ENCODE measurements at regions not wholly inside any gene's neighbourhood (a gene's known extent, or its start where the extent isn't known, plus 50 kb on each side); places are given as distances from the start of the nearest gene placed in this dataset.

DNA sequence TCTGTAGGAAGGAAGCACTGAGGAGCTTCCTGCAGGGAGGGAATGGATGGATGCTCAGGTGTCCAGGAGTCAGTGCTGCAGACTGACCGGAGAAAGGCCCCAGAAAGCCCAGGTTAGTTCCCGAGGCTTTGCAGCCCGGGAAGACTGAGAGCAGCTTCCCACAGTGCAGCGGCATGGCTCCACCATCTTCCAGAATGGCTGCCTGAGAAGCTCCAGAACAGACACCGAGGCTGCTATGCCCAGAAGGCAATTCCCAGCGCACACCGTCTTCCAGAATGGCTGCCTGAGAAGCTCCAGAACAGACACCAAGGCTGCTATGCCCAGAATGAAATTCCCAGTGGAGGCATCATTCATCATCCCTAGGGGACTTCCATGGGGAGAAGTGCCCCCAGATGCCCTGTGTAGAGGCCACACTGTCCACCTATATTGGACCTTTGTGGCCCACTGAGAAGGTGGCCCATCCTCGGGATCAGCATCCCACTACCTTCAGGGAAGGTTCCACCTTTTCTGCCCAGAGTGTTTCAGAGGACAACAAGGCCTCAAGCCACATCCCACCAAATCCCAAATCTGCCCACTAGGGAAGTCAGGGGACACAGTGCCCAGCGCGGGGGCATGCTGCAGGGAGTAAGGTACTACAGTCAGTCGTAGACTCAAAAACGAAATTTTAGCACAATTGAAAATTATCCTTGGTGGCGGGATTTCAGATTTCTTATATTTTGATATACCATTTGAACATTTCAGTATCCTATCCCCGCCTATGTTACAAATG is 80.5 kb downstream of the KCNF1 start:
- Histone ChIP-seq H2BK15ac (ENCODE audit: low read depth, low read length) (no peak overlapping the region), H3K18ac (ENCODE audit: low read depth, low read length) (no peak overlapping the region), H3K9me3 (ENCODE audit: control insufficient read depth, insufficient read depth, low read length) (no peaks in the 10 kb centered on the region; the same call in 1 of the 2 replicates), H4K91ac (ENCODE audit: insufficient read depth, low read depth, low read length) (no peak overlapping the region), H3K36me3 (ENCODE audit: control insufficient read depth, insufficient read depth, low read length) (no peaks in the 10 kb centered on the region), H4K5ac (ENCODE audit: low read depth, low read length) (no peak overlapping the region), H2BK5ac (ENCODE audit: low read depth, low read length, poor library complexity, severe bottlenecking) (no peak overlapping the region), H3K27ac (ENCODE audit: insufficient read depth, low read length) (no peak overlapping the region), H3K4me2 (ENCODE audit: low read depth, low read length) (no peak overlapping the region), H3K23ac (ENCODE audit: low read depth, low read length) (no peak overlapping the region), H2AFZ (replicated peaks; ENCODE audit: low read length, poor library complexity) (no peak overlapping the region), H2BK120ac (ENCODE audit: low read depth, low read length) (no peak overlapping the region), H3K27me3 (ENCODE audit: control insufficient read depth, insufficient read depth, low read length) (peaks cover 6% of the 10 kb centered on the region), H3K4me1 (ENCODE audit: control insufficient read depth, insufficient read depth, low read length) (no peaks in the 10 kb centered on the region), H3K14ac (replicated peaks; ENCODE audit: low read depth, low read length) (no peak overlapping the region), H3K4me3 (ENCODE audit: insufficient read depth, low read depth, low read length) (no peak overlapping the region), H3K4ac (ENCODE audit: low read depth, low read length) (no peak overlapping the region), H3K9ac (ENCODE audit: low read depth, low read length) (no peak overlapping the region), H2AK5ac (ENCODE audit: low read depth, low read length) (no peak overlapping the region), H3K56ac (ENCODE audit: extremely low read depth, insufficient read depth, low read length) (no peak overlapping the region), H3K9me1 (ENCODE audit: insufficient read depth, low read length) (no peaks in the 10 kb centered on the region), H4K8ac (ENCODE audit: low read depth in 2 of 2, low read length in 2 of 2) (no peak overlapping the region), H2AK9ac (replicated peaks; ENCODE audit: low read depth, low read length, poor library complexity) (no peak overlapping the region), H2BK20ac (ENCODE audit: low read depth, low read length) (no peak overlapping the region), H3K79me1 (ENCODE audit: low read depth in 1 of 2, low read length in 2 of 2) (no peaks in the 10 kb centered on the region), H4K20me1 (ENCODE audit: insufficient read depth, low read length) (no peaks in the 10 kb centered on the region)
- ChIA-PET CTCF (interaction anchor here (0.5 to 0.6 kb wide), 2 partner anchors 18 to 129 kb away, joined by 3 read pairs; no protein-coding TSS in a partner anchor), POLR2A (ENCODE audit: unreplicated experiment) (no interaction called here)
- ATAC-seq (ENCODE audit: low read depth) = no peak
- no TSS peak for BruUV-seq (replicated peaks)
- in situ Hi-C loops (cut with MboI; ENCODE audit: low sequenced_read_pairs) = no loop called here
- WGBS, 2 experiments (ENCODE audit: extremely low coverage in 2 of 2, insufficient read length in 1 of 2) = 77% methylated on average over 8 of the region's 14 CpGs; no CpG with 5 or more reads in 1 of the 2 experiments
- intact Hi-C loops (cut with micrococcal nuclease) = no loop called here
- TF ChIP-seq CHD1 (IDR thresholded peaks at IDR 0.05; ENCODE audit: low read depth, low read length) = no peak
- no peak for TF ChIP-seq RAD21 (IDR thresholded peaks at IDR 0.05; ENCODE audit: low read length)
- TF ChIP-seq MAZ (IDR thresholded peaks at IDR 0.05; ENCODE audit: borderline replicate concordance, low read depth, low read length) = no peak
- TF ChIP-seq NFE2L2 (IDR thresholded peaks at IDR 0.05; ENCODE audit: low read depth, low read length) = no peak
- TF ChIP-seq FOS (IDR thresholded peaks at IDR 0.05; ENCODE audit: low read depth, low read length) = no peak
- TF ChIP-seq, protein P1, sequence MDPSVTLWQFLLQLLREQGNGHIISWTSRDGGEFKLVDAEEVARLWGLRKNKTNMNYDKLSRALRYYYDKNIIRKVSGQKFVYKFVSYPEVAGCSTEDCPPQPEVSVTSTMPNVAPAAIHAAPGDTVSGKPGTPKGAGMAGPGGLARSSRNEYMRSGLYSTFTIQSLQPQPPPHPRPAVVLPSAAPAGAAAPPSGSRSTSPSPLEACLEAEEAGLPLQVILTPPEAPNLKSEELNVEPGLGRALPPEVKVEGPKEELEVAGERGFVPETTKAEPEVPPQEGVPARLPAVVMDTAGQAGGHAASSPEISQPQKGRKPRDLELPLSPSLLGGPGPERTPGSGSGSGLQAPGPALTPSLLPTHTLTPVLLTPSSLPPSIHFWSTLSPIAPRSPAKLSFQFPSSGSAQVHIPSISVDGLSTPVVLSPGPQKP (IDR thresholded peaks at IDR 0.05; ENCODE audit: borderline replicate concordance, low read depth, low read length) = no peak
- TF ChIP-seq MAFK (IDR thresholded peaks at IDR 0.05; ENCODE audit: low read depth, low read length) = no peak
- TF ChIP-seq POLR2A (IDR thresholded peaks at IDR 0.05; ENCODE audit: low read depth, low read length) = no peak
- no peak for TF ChIP-seq BHLHE40 (IDR thresholded peaks at IDR 0.05; ENCODE audit: low read depth, low read length)
- TF ChIP-seq, protein P2, sequence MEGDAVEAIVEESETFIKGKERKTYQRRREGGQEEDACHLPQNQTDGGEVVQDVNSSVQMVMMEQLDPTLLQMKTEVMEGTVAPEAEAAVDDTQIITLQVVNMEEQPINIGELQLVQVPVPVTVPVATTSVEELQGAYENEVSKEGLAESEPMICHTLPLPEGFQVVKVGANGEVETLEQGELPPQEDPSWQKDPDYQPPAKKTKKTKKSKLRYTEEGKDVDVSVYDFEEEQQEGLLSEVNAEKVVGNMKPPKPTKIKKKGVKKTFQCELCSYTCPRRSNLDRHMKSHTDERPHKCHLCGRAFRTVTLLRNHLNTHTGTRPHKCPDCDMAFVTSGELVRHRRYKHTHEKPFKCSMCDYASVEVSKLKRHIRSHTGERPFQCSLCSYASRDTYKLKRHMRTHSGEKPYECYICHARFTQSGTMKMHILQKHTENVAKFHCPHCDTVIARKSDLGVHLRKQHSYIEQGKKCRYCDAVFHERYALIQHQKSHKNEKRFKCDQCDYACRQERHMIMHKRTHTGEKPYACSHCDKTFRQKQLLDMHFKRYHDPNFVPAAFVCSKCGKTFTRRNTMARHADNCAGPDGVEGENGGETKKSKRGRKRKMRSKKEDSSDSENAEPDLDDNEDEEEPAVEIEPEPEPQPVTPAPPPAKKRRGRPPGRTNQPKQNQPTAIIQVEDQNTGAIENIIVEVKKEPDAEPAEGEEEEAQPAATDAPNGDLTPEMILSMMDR (conservative IDR thresholded peaks at IDR 0.05; ENCODE audit: low read depth, low read length) = no peak
- no peak for TF ChIP-seq CEBPB (IDR thresholded peaks at IDR 0.05; ENCODE audit: low read depth, low read length)
- DNase-seq = no peak
- dilution Hi-C loops (cut with HindIII; ENCODE audit: low sequenced_read_pairs, unreplicated experiment) = no loop called here
